GDM1 (cell line): ENCODE measurements at regions not wholly inside any gene's neighbourhood (a gene's known extent, or its start where the extent isn't known, plus 50 kb on each side); places are given as distances from the start of the nearest gene placed in this dataset.
"Not testable (repeated sequence)": the region's sequence is repeated elsewhere in the genome, so short reads cannot be mapped to it uniquely, and the experiment has no call there.

Experiments
- DNase-seq: peaks from one replicate; lab custom pipeline; 2025; lab: John Stamatoyannopoulos, UW

DNA sequence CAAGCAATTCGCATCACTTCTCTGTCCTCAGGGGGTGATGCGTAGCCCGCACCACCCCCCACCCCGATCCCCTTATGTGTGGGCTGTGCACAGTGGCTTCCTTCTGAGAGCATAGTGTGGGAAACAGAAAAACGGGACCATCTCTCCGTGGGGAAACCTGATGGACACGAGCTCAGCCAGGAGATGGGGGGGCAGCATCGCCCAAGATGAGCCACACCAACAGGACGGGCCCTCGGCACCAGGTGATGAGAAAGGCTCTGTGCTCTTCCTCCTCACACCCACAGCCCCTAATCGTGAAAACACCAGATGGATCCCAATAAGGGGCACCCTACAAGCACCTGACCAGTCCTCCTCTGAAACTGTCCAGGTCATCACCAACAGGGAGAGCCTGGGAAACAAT, 153.6 kb downstream of the SHANK2 start:
- DNase-seq: no peak

DNA sequence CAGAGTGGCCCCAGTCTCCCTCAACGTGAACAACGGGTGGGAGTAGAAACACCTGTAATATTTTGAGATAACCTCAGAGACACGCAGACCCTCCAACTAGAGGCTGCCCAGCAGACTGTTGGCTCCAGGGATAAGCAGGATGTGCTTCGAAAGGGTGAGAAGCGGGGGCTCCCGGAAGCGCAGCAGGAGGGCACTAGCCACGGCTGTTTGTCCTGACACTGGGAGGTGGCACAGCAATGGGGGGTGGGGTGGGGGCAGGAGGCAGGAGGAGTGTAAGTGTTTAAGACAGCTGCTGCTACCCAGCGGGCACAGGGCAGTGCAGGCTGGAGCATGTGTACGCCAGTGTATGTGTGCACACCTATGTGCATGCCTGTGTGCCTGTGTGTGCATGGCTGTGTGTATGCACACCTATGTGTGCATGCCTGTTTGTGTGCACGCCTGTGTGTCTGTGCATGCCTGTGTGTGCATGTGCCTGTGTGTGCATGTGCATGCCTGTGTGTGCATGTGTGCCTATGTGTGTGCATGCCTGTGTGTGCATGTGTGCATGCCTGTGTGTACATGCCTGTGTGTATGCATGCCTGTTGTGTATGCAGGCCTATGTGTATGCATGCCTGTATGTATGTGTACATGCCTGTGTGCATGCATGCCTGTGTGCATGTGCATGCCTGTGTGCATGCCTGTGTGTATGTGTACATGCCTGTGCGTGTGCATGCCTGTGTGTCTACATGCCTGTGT, 154.7 kb downstream of the SHANK2 start:
- no peak for DNase-seq

DNA sequence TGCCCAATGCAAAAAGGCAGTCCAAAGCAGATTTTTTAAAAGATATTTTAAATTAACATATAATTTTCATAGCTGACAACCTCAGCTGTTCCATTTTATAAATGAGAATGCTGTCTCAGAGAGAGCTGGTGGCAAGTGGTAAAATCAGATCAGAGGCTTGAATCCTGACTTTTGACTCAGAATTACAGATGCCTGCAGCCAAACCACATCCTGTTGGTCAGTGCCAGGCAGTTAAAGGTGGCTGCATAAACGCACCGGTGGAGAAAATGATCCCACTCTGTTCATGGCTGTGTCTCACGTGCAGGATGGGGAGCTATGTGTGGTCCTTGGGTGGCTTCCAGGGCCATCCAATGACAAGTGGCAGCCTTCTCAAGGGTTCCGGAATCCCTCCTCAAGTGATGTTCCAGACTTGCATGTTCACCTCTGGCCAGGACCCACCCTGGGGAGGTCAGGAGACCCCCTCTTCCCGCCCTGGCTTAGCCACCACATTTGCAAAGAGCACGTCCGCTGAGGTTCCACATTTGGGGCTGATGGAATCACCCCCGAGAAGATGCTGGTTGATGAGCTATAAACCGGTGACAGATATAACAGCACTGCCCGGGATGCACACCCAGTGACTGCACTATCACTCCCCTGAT, 155.5 kb downstream of the SHANK2 start:
- DNase-seq: no peak

DNA sequence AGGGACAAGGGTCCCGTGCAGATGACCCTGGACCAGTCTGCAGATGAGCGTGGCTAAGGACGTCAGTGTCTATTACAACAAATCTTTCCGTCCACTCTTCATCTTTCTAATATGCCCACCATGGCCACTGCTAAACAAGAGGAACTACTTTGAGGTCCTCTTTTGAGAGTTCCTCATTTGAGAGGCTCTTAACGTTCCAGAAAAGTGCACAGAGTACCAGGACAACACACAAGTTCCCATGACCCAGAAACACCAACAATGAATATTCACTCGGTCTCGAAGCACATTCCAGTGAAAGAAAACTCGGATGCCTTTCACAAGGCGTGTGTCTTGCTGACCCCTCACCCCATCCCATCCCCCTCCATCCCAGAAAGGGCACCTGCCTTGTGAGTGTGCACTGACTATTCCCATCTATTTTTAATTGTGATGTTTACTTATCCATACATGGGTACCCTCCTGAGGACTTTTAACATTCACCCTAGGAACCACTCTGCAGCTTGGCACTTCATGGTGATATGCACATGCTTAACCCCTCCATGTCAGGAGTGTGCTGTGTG, 157.0 kb downstream of the SHANK2 start:
- no peak for DNase-seq

DNA sequence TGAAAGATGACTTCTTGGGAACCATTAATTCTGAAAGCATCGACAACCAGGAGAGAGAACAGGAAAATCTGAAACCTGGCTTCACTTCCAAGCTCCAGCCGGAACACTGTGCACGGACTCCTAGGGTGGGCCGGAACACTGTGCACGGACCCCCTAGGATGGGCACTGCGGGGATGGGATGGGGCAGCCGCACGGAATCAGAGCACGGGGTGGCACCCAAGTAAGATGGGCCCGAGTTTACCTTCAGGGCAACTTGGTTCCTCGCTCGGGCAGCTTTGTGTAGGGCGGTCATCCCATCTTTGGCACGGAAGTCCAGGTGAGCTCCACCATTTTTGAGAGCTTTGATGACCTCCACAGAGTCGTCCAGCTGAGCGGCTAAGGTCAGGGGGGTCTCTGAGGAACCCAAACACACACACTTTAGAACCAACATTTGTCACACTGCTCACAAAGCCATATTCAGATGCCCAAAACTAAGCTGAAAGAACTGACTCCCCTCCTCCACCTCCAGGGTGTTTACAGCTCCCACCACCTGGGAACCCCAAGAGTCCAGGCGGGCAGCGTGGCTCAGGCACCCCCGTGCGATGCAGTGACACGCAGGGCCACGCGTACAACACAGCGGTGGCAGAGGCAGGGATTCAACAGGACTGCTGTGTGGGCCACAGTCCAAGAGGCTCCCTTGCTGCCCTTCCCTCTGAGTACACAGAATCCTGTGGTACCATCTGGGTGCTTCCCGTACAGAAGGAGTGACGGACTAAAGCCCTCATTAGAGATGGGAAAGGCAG, 157.9 kb downstream of the SHANK2 start:
- no peak for DNase-seq

DNA sequence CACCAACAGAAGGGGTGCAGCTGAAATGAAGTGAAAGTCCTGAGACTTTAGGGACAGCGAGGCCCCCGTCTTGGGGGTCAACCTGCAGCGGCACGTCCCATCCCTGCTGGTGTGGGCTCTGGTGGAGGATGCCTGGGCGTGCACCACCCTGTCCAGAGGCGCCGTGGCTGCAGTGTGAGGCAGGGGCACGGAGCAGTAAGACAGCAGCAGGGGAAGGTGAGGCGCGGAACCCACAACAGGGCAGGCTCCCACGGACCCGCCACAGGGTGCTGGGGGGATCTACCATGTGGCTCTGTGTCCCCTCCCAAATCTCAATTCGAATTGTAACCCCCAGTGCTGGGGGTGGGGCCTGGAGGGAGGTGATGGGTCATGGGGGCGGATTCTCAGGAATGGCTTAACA, 158.6 kb downstream of the SHANK2 start:
- no peak for DNase-seq

DNA sequence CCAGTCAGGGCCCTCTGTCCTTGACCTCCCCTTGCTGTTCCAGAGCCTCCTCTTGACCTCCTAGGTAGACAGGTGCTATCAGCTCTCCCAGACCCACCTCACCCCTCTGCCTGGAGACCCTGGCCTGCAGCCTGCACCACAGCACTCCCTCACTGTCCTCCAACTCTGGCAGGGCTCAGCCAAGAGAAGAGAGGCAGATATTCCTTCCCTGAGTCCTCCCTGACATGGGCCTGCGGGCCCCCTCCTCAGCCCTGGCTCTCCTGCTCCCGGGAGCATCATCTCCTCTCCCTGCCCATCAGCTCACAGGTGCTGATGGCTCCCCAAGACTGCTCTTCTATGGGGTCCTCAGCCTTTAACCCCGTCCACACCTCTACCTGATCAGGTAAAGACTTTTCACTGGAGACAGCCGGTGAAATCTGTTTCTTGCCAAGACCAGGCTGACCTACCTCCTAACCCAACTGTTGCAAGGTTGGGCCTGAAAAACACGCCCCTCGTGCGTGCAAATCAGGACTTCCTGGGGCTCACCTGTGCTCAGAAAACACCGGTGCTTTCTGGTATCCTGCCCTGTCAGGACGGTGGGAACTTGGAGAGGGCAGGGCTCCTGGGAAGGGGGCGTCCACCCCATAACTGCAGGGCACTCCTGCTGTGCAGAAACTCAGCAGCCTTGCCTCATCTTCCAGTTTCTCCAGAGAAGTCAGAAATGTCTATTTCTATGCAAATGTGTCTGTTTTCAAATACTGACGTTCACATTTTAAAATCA, 160.7 kb downstream of the SHANK2 start:
- no peak for DNase-seq

DNA sequence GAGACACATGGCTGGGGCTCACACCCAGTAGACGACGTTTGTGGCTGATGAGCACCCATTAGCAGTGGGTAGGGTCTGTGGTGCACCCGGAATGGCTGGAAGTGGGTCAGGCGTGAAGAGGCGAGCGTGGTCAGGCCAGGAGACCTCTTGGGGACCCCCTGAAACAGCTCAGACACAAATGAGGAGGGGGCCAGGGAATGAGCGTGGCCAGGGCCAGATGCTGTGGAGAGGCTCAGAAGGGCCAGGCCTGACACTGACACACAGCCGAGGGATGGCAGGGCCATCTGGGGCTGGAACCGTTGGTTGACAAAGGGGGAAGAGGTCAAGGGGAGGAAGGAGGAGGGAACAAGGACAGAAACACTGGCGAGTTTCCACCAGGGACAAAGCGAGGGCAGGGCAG, 162.8 kb downstream of the SHANK2 start:
- no peak for DNase-seq

DNA sequence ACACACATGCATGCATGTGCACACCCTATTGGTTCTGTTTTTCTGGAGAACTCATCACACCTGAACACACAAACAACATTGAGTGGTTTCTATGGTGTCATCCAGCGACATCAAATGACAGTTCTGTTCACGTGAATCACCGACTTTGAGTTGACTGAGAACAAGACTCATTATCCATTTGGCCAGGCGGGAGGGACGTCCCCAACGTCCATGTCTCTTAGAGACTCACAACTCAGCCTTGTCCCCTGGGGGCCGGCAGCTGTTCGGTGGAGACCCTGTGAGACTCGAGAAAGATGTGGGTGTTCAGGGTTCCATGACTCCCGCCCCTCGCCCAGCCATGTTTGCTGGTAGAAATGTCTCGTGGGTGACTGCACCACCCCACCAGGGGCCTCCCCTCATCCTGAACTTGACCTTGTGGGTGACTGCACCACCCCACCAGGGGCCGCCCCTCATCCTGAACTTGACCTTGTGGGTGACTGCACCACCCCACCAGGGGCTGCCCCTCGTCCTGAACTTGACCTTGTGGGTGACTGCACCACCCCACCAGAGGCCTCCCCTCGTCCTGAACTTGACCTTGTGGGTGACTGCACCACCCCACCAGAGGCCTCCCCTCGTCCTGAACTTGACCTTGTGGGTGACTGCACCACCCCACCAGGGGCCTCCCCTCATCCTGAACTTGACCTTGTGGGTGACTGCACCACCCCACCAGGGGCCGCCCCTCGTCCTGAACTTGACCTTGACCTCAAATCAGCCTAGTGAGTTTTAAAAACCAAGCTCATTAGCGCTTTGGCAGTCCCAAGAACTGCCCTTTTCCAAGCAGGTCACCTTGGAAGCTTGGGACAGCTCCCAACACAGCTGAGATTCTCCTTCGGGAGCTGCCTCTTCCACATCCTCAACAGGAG, 163.8 kb downstream of the SHANK2 start:
- not testable (repeated sequence) for DNase-seq

DNA sequence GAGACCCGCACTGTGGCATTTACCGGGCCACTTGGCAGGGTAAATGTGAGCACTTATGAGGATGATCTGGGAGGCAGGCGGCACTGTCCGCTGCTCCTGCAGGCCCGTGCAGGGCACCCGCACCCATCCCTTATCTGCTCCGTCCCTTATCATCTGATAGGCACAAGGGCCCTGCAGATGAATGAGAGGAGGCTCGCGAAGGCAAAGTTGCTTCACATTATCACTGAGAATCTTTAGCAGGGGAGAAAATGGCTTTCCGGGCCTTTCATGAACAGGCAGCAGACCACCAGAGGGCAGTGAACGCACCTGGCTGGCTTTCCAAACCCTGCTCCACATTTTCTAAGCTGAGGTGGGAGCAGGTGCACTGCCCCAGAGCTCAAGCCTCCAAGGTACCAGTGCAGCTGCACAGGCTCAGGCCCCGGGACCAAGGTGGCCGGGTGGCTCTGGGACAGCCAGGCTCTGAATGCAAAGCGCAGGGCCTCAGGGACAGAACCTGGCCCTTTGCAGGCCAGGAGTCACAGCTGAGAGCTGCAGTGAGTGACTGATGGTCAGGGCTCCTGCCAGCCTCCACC, 165.6 kb downstream of the SHANK2 start:
- no peak for DNase-seq

DNA sequence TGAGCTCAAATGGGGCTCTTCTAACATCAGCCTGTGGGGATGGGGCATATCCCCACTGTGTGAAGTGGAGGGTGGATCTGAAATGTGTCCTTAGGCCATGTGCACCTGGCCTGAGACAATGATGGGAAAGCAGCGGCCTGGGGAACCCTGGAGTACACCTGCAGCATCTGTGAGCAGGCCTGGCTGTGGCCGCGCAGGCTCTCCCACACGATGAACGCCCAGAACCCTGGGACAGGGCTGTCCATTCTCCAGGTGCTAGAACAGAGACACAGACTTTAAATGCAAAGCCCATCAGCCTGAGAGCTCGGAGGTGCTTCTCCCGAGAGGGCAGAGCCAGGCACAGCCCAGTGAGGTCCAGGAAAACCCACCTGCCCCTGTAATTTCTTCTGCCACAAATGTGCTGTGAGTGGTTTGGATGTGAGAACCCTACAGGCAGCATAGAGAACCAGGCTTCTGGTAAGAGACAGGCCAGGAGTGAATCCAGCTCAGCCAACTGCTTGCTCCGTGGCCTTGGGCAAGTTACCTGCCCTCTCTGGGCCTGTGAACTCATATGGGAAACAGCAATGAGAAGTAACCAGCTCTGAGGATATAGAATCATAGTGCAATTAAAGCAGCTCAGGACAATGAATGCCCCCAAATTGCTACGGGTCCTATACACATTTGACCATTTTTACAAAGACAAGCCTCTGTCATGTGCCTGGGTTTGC, 167.9 kb downstream of the SHANK2 start:
- DNase-seq: no peak

DNA sequence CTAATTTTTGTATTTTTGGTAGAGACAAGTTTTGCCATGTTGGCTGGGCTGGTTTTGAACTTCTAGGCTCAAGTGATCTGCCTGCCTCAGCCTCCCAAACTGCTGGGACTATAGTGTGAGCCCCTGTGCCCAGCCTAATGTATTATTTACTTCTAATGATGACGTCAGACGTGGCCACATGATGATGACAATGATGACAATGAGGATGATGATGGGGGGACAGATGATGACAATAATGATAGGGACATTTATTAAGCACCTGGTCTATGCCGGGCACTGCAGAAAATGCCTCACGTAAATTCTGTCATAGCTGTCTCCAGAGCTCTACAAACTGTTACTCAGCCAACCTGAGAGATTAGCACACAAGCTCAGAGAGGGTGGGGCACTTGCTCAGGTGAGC, 169.3 kb downstream of the SHANK2 start:
- no peak for DNase-seq

DNA sequence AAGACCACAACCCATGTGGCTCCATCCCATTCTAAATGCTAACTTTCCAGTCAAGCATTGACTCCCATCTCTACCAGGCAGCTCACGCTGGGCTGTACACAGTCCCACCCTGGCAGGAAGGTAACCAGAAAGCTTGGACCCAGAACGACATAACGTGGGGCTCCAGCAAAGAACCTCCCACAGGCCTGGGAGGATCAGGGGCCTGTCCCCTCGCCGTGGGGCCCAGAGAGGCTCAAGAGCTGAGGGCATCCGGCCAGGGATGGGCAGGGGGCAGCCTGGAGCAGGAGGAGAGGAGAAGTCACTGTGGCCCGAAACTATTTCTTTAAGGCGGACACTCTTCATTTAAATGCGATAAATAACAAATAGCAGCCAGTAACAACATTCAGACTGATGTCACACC, 169.9 kb downstream of the SHANK2 start:
- DNase-seq: no peak

DNA sequence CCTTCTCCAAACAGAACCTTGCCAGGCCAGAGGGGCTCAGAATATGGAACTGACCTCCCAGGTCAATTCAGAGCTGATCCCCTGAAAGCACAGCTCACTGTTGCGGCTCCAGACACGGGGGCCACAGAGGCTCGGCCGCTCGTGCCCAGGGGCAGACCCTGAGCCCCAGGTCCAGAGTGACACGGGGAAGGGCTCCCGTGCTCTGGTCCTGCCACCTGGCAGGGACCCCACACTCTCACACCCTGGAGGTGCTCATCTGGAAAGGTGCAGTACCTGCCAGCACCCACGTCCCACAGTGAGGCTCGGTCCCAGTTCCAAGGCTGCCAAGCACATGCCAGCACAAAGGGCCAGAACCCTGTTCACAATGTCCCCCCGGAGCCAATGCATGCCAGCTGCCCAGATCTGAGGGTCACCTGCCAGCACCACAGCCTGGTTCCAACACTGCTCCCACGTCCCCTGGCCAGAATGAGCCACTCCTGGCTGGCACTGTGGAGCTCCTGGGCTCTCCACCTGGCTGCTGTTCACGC, 170.6 kb downstream of the SHANK2 start:
- no peak for DNase-seq

DNA sequence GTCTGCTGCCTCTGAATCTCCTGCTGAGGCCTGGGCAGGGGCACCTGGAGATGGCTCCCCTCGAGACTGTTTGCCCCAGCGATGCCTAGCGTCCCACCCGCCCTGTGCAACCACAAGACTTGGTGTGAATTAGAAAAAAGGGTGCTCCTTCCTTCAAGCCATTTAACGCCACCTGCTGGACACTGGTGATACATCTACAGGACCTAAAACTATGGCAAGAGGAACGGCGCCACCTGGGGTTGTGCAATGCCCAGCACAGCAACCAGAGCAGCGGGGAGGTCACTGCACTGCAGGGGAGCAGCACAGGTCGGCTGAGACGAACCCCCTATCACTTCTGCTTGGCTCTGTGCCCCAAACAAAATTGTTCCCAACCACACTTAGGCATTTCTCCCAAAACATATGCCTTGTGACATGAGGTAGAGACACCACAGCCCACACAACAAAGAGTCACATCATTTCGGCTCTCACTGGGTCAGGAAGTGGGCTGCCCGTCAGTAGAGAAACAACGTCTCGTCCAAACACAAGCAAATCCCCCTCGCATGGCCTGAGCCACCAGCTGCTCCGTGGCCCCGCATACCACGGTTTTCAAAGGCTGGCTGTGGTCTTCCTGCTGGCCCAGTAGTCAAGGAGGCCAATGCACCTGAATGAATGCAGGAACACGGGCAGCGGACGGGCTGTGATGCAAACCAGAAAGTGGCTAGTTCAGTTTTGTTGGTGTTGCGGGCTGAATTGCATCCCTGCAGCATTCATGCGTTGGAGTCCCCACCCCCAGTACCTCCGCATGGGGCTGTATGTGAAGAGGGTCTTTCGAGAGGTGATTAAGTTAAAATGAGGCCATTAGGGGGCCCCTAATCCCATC, 171.9 kb downstream of the SHANK2 start:
- peak; percentile 79 for DNase-seq

DNA sequence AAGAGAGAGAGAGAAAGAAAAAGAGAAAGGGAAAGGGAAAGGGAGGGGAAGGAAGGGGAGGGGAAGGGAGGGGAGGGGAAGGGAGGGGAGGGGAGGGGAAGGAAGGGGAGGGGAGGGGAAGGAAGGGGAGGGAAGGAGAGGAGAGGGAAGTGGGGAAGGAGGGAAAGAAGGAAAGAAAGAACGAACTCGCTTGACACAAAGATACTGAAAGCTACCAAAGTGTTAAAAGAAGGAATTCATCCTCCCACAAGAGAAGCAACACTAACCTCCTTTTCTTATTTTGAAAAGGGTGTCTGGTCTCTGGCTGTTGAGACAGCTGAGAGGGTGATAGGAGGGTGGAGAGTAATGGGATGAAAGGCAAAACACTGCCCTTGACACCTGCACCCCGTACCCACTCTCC, 172.6 kb downstream of the SHANK2 start:
- DNase-seq: no peak

DNA sequence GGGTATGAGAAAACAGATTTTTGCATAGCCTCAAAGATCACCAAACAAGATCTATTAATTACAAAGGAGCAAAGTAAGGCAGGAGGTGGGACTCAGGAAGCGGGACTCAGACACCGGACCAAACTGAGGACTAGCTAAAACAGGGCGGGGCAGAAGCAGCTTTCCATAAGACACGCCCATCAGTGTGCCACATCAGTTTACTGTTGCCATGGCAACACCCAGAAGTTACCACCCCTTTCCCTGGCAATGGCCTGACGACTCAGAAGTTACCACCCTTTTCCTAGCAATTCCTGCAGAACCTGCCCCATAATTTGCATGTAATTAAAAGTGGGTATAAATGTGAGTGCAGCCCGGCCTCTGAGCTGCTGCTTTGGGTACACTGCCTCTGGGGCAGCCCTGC, 173.9 kb downstream of the SHANK2 start:
- DNase-seq: no peak

DNA sequence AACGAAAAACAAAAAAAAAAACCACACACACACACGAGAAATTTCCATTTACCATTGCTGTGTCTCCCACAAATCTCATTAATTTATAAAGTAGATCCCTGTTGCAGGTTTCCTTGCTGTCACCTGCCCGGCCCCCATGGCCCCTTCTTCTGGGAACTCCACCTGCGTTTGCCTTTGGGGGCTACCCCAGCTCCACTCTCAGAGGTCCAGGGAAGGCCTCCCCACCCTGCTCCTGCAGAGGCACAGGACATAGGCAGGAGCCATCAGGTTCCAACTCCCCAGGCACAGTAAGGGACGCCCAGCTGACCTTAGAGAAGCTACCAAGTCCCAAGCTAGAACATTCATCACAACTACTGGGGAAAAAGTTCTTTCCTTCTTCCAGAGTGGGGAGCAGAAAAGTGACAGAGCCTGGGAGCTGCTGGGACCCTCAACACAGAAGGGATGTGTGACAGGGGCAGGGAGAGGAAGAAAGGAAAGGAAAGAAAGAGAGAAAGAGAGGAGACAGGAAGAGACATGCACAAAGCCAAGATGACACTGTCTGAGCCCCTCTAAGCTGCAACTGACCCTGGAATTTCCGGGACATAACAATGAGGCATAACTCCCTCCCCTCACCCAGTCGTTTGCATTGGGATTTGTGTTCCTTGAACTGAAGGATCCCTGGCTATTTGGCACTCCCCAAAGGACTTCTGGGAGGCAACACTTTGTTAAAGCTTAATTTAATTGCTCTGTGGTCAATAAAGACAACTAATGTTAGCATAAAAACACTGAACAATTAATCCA, 175.7 kb downstream of the SHANK2 start:
- no peak for DNase-seq
